IMR-90 (cell line): ENCODE measurements at regions not wholly inside any gene's neighbourhood (a gene's known extent, or its start where the extent isn't known, plus 50 kb on each side); places are given as distances from the start of the nearest gene placed in this dataset.

Experiments used
- CHD1 ChIP-seq: IDR thresholded peaks from 2 replicates; pipeline ENCODE4 v1.6.1; 2012; ENCODE audit warnings: low read depth, low read length, improper control_type of control experiment
- MAFK ChIP-seq: IDR thresholded peaks from 2 replicates; pipeline ENCODE4 v1.6.1; 2012; ENCODE audit warnings: low read depth, low read length, improper control_type of control experiment
- MAZ ChIP-seq: IDR thresholded peaks from 2 replicates; pipeline ENCODE4 v1.6.1; 2012; ENCODE audit warnings: low read depth, mild to moderate bottlenecking, low read length, improper control_type of control experiment, moderate library complexity, borderline replicate concordance
- MXI1 ChIP-seq: IDR thresholded peaks from 2 replicates; pipeline ENCODE4 v1.6.1; 2012; ENCODE audit warnings: low read depth, mild to moderate bottlenecking, low read length, moderate library complexity, borderline replicate concordance
- POLR2A ChIP-seq: IDR thresholded peaks from 2 replicates; pipeline ENCODE4 v1.6.1; 2012; ENCODE audit warnings: mild to moderate bottlenecking, low read depth, low read length
- RFX5 ChIP-seq: IDR thresholded peaks from 2 replicates; pipeline ENCODE4 v1.8.0; 2012; ENCODE audit warnings: low read depth, mild to moderate bottlenecking, low read length, moderate library complexity
- TF ChIP-seq, protein P1 (sequence below): conservative IDR thresholded peaks from 2 replicates; pipeline ENCODE4 v1.5.1; 2012; ENCODE audit warnings: mild to moderate bottlenecking, low read depth, low read length, improper control_type of control experiment

DNA sequence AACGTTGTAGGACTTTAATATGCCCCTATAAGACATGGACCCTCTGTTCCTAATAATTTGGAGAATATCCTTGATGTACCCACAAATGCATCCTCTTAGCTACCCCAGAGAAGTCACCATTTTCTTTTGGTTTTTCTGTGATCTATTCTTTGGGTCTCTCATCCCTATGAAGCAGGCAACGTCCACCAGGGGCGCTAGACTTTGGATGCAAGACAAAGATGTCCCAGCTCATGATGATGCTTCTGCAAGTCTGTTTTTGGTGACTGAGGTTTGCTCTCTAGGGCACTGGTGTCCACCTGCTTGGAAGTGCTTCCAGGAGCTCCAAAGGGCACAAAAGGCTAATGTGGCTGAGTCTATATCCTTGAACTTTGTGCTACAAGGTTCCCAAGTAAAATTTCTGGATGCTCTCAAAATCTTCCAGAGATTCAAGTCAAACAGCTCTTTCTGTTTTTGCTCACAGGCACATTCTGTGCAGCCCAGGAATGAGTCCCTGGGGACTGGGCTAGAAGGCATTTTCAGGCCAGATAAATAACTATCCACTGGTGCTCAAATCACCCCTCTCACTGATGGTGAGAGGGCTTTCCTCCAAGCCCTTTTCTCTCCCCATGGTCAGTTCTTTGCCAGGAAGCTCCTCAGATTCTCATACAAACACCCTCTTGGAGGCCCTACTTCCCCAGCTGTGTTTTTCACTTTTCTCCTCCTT, 166.4 kb downstream of the C7orf25 start:
- TF ChIP-seq, protein P1, sequence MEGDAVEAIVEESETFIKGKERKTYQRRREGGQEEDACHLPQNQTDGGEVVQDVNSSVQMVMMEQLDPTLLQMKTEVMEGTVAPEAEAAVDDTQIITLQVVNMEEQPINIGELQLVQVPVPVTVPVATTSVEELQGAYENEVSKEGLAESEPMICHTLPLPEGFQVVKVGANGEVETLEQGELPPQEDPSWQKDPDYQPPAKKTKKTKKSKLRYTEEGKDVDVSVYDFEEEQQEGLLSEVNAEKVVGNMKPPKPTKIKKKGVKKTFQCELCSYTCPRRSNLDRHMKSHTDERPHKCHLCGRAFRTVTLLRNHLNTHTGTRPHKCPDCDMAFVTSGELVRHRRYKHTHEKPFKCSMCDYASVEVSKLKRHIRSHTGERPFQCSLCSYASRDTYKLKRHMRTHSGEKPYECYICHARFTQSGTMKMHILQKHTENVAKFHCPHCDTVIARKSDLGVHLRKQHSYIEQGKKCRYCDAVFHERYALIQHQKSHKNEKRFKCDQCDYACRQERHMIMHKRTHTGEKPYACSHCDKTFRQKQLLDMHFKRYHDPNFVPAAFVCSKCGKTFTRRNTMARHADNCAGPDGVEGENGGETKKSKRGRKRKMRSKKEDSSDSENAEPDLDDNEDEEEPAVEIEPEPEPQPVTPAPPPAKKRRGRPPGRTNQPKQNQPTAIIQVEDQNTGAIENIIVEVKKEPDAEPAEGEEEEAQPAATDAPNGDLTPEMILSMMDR: peak; percentile 16; the same call in 1 of the 2 replicates
- TF ChIP-seq POLR2A (no peak), CHD1 (no peak), MXI1 (no peak), RFX5 (no peak), MAZ (no peak), MAFK (no peak)
